ENCODE measurements at regions not wholly inside any gene's neighbourhood (a gene's known extent, or its start where the extent isn't known, plus 50 kb on each side); places are given as distances from the start of the nearest gene placed in this dataset.

DNA sequence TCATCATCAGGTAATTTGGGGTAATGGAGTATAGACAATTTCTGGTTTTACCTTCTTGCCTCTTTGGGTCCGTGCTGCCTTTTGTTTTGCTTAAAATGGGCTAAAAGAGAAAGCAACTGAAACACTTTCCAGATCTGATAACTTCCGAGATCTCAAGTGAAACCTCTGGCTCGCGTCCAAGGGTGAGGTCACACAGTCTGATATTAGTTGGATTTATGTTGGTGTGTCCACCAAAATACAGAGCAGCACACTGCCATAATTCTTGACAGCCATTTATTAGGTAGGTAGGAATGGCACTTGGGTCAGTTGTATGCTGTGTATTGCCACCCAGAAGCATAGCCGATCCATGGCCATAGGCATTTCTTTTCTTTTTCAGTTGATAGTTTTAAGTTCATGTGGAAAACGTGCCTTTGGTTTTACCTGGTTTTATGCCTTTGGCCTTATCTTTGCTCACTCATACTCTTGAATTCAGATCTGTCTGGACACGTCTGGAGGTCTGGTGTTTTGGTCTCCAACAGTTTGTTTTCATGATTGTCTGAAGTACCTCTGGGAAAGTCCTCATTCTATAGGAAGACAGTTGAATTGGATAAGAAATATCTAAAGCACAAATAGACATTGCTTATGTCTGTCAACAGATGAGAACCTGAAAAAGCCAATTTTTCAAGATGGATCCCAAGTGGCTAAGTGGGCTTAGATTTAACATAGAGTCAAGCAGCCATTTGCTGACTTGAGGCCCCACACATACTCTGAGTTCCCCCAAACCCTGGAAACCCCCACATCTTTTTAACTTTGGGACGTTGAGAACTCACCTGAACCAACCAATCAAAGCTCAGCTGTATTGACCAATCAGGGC is 320.8 kb downstream of the SOX4 start:
- TF ChIP-seq POLR2A (IDR thresholded peaks at IDR 0.05) (no peak), CTCF (IDR thresholded peaks at IDR 0.05) (no peak)

Data from adrenal gland (tissue), 5 donors.